Breast epithelium (tissue), 4 donors: ENCODE measurements at regions not wholly inside any gene's neighbourhood (a gene's known extent, or its start where the extent isn't known, plus 50 kb on each side); places are given as distances from the start of the nearest gene placed in this dataset.

Source experiments
- DNase-seq, 2 donors: peaks; one replicate each; pipeline ENCODE4 v3.0.0-alpha.2; 2019; ENCODE audit warnings: low spot score in 2 of 2
- H3K27ac ChIP-seq, 2 donors: fragments of 200-600 bp; sonication (generic) in 1 of 2; one replicate each; pipeline ENCODE4 v1.5.1; 2016 to 2019; ENCODE audit warnings: mild to moderate bottlenecking in 1 of 2
- H3K27me3 ChIP-seq, 2 donors: fragments of 200-600 bp; sonication (generic) in 1 of 2; one replicate each; pipeline versions ENCODE4 v1.5.1 to v1.6.0; 2017 to 2019; ENCODE audit warnings: control low read depth in 1 of 2, mild to moderate bottlenecking in 1 of 2
- H3K36me3 ChIP-seq: fragments of 200-600 bp; one replicate; pipeline ENCODE4 v1.5.1; 2019
- H3K4me1 ChIP-seq, 2 donors: fragments of 200-600 bp; sonication (generic); one replicate each; pipeline ENCODE4 v1.5.1; 2016 to 2019; ENCODE audit warnings: control low read depth in 1 of 2
- H3K4me3 ChIP-seq, 3 donors: fragments of 200-600 bp; sonication (generic); 1 replicate in 2 of 3; 2 replicates in 1 of 3; pipeline ENCODE4 v1.5.1; 2016 to 2019; ENCODE audit warnings: mild to moderate bottlenecking in 3 of 3, moderate library complexity in 2 of 3
- H3K9me3 ChIP-seq, 2 donors: fragments of 200-600 bp; sonication (generic) in 1 of 2; one replicate each; pipeline ENCODE4 v1.5.1; 2016 to 2019; ENCODE audit warnings: control low read depth in 1 of 2
- CTCF ChIP-seq, 3 donors: fragments of 450-650 bp; IDR thresholded peaks; one replicate each; pipeline ENCODE4 v1.5.1; 2016 to 2017; ENCODE audit warnings: antibody characterized with exemption in 3 of 3, mild to moderate bottlenecking in 3 of 3, moderate library complexity in 3 of 3
- POLR2A ChIP-seq: fragments of 450-650 bp; IDR thresholded peaks from one replicate; pipeline ENCODE4 v1.6.1; 2016; ENCODE audit warnings: antibody characterized with exemption, mild to moderate bottlenecking, moderate library complexity
- POLR2AphosphoS5 ChIP-seq, 3 donors: sonication (generic); formaldehyde crosslinking; IDR thresholded peaks; one replicate each; pipeline ENCODE4 v1.6.1; 2017; ENCODE audit warnings: antibody characterized with exemption in 3 of 3
- intact Hi-C: fragments of 100-400 bp; cut with DNase I; formaldehyde crosslinking; loops from one replicate; pipeline ENCODE4 v1.15.1; 2023; ENCODE audit warnings: low total_unique reads

DNA sequence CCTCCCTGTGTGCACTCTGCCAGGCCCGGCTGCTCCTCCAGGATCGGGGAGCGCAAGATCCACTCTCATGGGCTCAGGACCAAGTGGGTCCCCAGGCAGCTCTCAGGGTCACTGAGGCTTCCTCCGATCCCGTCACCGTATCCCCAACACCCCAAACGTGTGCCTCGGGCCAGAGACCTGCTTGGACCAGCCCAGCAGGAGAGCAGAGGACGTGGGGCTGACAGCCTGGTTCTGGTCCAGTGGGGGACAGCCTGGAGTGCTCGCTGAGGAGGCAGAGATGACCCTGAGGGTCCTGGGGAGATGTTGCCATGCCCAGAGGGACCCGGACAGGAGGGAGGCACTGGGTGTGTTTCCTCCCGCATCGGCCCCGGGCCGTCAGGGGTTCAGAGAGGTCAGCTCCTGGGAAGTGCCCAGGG is 1402.6 kb downstream of the BRD1 start:
- Histone ChIP-seq H3K27me3 (peaks cover 0 to 15% of the 10 kb centered on the region in 2 donors), H3K27ac (no peak overlapping the region)

DNA sequence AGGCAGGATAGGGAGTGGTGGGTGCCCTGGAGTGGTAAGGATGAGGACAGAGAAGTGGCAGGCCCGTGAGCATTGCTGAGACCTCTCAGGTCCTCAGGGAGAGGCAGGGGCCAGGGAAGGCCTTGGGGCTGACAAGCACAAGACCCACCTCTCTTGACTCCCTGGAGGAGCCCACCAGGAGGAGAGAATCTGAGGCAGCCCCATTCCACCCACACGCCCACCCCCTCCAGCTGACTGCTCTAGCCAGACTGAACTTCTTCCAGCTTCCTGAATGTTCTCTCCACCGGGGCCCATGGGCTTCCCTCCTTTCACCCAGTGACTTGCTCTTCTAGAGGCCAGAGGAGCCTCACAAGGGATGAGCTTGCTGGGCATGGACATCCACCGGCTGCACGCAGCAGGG is 1403.0 kb downstream of the BRD1 start:
- Histone ChIP-seq H3K4me3 (no peak overlapping the region), H3K27me3 (peaks cover 0 to 15% of the 10 kb centered on the region in 2 donors), H3K27ac (no peak overlapping the region), H3K36me3 (no peaks in the 10 kb centered on the region), H3K4me1 (no peaks in the 10 kb centered on the region), H3K9me3 (no peaks in the 10 kb centered on the region)
- TF ChIP-seq CTCF (IDR thresholded peaks at IDR 0.05), result no peak
- no peak for TF ChIP-seq POLR2AphosphoS5 (IDR thresholded peaks at IDR 0.05)
- TF ChIP-seq POLR2A, result no peak
- no peak for DNase-seq
- intact Hi-C loops, result no loop called here

More for the DNA sequence above, 1402.6 kb downstream of the BRD1 start:
- no peaks in the 10 kb centered on the region for H3K9me3 ChIP-seq
- no peaks in the 10 kb centered on the region for H3K4me1 ChIP-seq
- intact Hi-C loops, result no loop called here
- TF ChIP-seq POLR2AphosphoS5 (IDR thresholded peaks at IDR 0.05), result no peak
- H3K36me3 ChIP-seq, result no peaks in the 10 kb centered on the region
- no peak for DNase-seq
- H3K4me3 ChIP-seq, result no peak overlapping the region

DNA sequence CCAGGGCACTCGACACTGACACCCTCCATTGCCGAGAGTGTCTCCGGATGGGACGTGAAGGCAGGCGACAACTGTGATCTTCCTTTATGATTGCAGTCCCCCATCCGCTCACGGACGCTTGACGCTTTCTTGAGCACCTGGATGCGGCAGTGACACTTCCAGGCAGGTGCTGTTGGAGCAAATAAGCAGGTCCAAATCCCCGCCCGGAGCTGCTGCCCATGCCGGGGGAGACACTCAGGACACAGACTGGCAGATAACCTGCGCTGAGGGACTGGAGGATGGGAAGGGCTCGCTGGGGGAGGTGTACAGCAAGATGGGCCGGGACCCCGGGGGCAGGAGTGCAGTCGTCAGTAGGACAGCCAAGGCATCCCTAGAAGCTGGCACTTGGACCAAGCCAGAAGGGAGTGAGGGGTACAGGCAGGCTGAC is 1403.5 kb downstream of the BRD1 start:
- H3K4me1 ChIP-seq, result no peaks in the 10 kb centered on the region
- intact Hi-C loops, result no loop called here
- H3K27me3 ChIP-seq, result peaks cover 0 to 15% of the 10 kb centered on the region in 2 donors
- TF ChIP-seq POLR2AphosphoS5 (IDR thresholded peaks at IDR 0.05), result no peak
- no peak for TF ChIP-seq POLR2A
- TF ChIP-seq CTCF (IDR thresholded peaks at IDR 0.05), result no peak
- peak in 1 of 2 donors; percentile 46 for DNase-seq
- no peak overlapping the region for H3K4me3 ChIP-seq
- no peaks in the 10 kb centered on the region for H3K9me3 ChIP-seq
- no peak overlapping the region for H3K27ac ChIP-seq
- no peaks in the 10 kb centered on the region for H3K36me3 ChIP-seq

- Histone ChIP-seq H3K4me3 (no peak overlapping the region), H3K9me3 (no peaks in the 10 kb centered on the region), H3K27ac (no peak overlapping the region), H3K4me1 (no peaks in the 10 kb centered on the region), H3K36me3 (no peaks in the 10 kb centered on the region), H3K27me3 (peaks cover 0 to 15% of the 10 kb centered on the region in 2 donors)
- intact Hi-C loops, result no loop called here
- DNase-seq, result peak in 1 of 2 donors; percentile 12
- TF ChIP-seq POLR2AphosphoS5 (IDR thresholded peaks at IDR 0.05), result no peak
- TF ChIP-seq POLR2A, result no peak
- no peak for TF ChIP-seq CTCF (IDR thresholded peaks at IDR 0.05)
Measured at GRCh38 chr22:48423481-48423911, 1404.2 kb downstream of the BRD1 start.

- peaks cover 0 to 15% of the 10 kb centered on the region in 2 donors for H3K27me3 ChIP-seq
- H3K27ac ChIP-seq, result no peak overlapping the region
- no peaks in the 10 kb centered on the region for H3K4me1 ChIP-seq
- no peaks in the 10 kb centered on the region for H3K36me3 ChIP-seq
- no peak for DNase-seq
- no peaks in the 10 kb centered on the region for H3K9me3 ChIP-seq
- H3K4me3 ChIP-seq, result no peak overlapping the region
- intact Hi-C loops, result no loop called here
- TF ChIP-seq POLR2A (no peak), POLR2AphosphoS5 (IDR thresholded peaks at IDR 0.05) (no peak), CTCF (IDR thresholded peaks at IDR 0.05) (no peak)
Measured at GRCh38 chr22:48422900-48423480, 1404.7 kb downstream of the BRD1 start.
